B cell (primary cell): ENCODE measurements at regions not wholly inside any gene's neighbourhood (a gene's known extent, or its start where the extent isn't known, plus 50 kb on each side); places are given as distances from the start of the nearest gene placed in this dataset.

Experiments used
- EZH2 ChIP-seq: IDR thresholded peaks from 2 replicates; pipeline ENCODE4 v1.6.1; 2012; ENCODE audit warnings: borderline replicate concordance, low read depth, mild to moderate bottlenecking, moderate library complexity, low read length; ENCODE audit not compliant: insufficient read depth, poor library complexity, severe bottlenecking
- TF ChIP-seq, protein P1 (sequence below): fragments of 200-600 bp; IDR thresholded peaks from one replicate; pipeline ENCODE4 v1.8.0; 2022; ENCODE audit warnings: antibody characterized with exemption, mild to moderate bottlenecking

GRCh38 chr4:119854364-119854763 lies 212.3 kb downstream of the MAD2L1 start:
- TF ChIP-seq, protein P1, sequence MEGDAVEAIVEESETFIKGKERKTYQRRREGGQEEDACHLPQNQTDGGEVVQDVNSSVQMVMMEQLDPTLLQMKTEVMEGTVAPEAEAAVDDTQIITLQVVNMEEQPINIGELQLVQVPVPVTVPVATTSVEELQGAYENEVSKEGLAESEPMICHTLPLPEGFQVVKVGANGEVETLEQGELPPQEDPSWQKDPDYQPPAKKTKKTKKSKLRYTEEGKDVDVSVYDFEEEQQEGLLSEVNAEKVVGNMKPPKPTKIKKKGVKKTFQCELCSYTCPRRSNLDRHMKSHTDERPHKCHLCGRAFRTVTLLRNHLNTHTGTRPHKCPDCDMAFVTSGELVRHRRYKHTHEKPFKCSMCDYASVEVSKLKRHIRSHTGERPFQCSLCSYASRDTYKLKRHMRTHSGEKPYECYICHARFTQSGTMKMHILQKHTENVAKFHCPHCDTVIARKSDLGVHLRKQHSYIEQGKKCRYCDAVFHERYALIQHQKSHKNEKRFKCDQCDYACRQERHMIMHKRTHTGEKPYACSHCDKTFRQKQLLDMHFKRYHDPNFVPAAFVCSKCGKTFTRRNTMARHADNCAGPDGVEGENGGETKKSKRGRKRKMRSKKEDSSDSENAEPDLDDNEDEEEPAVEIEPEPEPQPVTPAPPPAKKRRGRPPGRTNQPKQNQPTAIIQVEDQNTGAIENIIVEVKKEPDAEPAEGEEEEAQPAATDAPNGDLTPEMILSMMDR: no peak
- no peak for TF ChIP-seq EZH2
